Stimulated activated CD4-positive, alpha-beta T cell treated with anti-CD3 and anti-CD28 coated beads, Interleukin-2, amount 100 ng/mL, for 4 hours (primary cell): ENCODE measurements at regions not wholly inside any gene's neighbourhood (a gene's known extent, or its start where the extent isn't known, plus 50 kb on each side); places are given as distances from the start of the nearest gene placed in this dataset.

Experiments used
- DNase-seq: peaks from one replicate; pipeline ENCODE4 v3.0.0-alpha.2; 2020; ENCODE audit warnings: low read depth

DNA sequence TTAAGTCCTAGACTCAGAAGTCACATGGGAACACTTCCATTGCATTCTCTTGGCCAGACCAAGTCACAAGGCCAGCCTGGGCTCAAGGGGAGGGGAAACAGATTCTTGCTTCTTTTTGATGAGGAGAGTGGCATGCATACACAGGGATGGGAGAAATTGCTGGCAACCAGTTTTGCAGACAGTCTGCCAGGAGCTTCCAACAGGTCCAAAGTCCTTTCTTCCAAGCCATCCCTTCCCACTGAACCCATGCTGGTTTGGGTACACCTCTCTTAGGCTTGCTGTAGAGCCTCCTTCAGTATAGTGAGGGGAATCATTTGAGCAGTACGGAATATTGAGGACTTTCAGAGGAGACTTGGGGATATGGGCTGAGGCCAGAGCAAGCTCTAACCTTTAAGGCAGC, 267.8 kb downstream of the BCOR start:
- no peak for DNase-seq

DNA sequence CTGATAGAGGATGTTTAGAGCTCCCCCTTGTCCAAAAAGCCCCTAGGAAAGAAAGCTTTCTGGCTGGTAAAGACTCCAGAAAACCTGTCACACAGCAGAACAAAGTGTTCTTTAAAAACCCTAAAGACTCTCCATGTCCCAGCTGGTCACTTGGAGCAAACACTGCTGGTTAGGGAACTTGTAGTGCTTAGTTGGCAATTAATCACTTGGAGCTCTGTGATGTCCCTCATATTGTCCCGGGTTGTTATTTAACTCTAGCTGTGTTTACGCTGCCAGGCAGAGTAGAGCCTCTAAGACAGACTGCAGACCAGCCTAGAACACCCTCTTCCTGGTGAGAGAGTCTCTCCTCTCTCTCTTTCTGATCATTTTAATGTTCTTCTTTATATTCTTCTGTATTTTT, 267.3 kb downstream of the BCOR start:
- DNase-seq: no peak

- DNase-seq: no peak
Observed at GRCh38 chrX:39832211-39832610, 265.5 kb downstream of the BCOR start.

- DNase-seq: no peak
Observed at GRCh38 chrX:39834600-39834999, 263.2 kb downstream of the BCOR start.

DNA sequence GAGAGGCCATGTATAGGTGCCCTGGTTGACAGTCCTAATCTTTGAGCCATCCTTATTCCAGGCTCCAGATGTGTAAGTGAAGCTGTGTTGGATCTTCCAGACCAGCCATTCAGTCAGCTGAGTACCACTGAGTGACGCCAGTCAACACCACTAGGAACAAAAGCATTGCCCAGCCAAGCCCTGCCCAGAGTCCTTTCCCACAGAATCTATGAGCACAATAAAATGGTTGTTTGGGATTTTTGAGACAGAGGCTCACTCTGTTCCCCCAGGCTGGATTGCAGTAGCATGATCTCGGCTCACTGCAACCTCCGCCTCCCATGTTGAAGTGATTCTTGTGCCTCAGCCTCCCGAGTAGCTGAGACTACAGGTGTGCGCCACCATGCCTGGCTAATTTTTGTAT, 262.5 kb downstream of the BCOR start:
- DNase-seq: no peak

- no peak for DNase-seq
Observed at GRCh38 chrX:39835776-39836175, 262.0 kb downstream of the BCOR start.

- no peak for DNase-seq
Observed at GRCh38 chrX:39836802-39837420, 260.8 kb downstream of the BCOR start.

- DNase-seq: no peak
Observed at GRCh38 chrX:39837688-39838087, 260.1 kb downstream of the BCOR start.

- DNase-seq: no peak
Observed at GRCh38 chrX:39839371-39839770, 258.4 kb downstream of the BCOR start.

GRCh38 chrX:39840133-39840532, 257.6 kb downstream of the BCOR start:
- no peak for DNase-seq

GRCh38 chrX:39840581-39841093, 257.1 kb downstream of the BCOR start:
- no peak for DNase-seq

GRCh38 chrX:39841604-39842003, 256.2 kb downstream of the BCOR start:
- DNase-seq: no peak

DNA sequence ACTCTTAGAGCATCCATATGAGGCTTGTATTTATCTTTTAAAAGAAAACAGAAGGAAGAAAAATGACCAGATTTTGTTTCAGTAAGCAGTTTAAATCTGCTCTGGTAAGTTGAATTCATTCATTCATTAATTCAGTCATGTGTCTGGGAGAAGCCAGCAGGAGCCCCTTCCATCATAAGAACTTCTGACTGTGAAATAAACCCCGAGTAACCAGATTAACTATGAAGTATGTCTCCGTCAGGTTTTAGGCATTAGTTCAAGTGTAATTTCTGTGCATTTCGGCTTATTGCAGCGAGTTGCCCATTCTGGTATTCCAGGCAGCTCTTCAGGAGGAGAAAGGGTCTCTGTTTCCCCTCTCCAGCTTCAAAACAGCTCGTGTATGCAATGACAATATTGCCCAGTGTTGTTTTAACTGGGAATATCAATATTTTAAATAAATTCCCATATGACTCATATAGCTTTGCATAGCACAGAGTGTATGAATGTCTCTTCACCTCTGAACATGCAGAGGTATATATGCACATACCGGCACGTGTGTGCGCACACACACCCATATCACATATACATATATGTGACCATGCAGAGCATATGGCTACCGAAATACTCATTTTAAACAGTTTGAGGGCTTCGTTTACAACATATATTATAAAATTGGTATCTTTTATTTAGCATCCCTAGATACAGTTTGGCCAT, 255.3 kb downstream of the BCOR start:
- no peak for DNase-seq

GRCh38 chrX:39843318-39843717, 254.4 kb downstream of the BCOR start:
- DNase-seq: no peak

GRCh38 chrX:39845233-39845632, 252.5 kb downstream of the BCOR start:
- no peak for DNase-seq

- no peak for DNase-seq
Observed at GRCh38 chrX:39846460-39846859, 251.3 kb downstream of the BCOR start.

DNA sequence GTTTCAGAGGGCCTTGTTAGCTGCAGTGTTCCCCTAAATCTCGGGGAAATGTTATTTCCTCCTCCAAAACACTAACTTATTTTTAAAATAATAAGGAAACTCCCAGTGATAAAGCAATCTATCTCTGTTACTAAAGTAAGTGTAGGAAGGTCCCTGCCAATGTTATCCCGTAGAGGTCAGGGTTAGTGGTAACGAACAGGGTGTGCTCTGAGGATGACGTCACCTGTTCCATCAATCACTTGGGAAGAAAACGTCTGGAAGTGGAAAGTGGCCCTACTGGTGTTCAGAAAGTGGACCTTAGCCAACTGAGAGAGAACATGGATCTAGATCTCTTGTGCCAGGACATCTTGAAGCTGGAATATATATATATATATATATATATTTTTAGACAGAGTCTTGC, 249.5 kb downstream of the BCOR start:
- no peak for DNase-seq

- DNase-seq: no peak
Observed at GRCh38 chrX:39848900-39849299, 248.9 kb downstream of the BCOR start.

- DNase-seq: no peak
Observed at GRCh38 chrX:39850209-39850608, 247.5 kb downstream of the BCOR start.

DNA sequence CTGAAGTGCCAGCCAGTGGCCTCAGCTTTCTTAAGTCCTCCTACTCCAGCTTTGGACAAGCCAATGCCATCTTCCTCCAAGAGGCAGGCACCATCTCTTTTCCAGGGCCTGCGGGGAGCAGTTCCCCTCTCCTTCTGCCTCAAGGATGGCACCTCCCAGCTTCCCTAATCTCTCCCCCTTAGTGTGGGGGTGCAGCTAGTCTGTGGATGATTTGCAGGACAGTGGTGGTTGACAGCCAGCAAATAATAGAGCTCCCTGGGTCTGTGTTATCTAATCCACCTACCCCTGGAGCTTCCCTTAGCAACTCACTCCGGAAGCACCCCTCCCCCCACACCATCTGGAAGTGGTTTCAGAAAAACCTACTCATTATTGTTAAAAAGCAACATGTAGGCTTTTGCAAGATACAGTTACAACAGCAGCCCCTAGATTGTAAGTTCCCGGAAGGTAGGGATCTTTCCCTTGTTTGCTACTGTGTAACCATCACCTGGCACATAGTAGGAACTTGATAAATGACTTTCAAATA, 247.1 kb downstream of the BCOR start:
- DNase-seq: no peak

DNA sequence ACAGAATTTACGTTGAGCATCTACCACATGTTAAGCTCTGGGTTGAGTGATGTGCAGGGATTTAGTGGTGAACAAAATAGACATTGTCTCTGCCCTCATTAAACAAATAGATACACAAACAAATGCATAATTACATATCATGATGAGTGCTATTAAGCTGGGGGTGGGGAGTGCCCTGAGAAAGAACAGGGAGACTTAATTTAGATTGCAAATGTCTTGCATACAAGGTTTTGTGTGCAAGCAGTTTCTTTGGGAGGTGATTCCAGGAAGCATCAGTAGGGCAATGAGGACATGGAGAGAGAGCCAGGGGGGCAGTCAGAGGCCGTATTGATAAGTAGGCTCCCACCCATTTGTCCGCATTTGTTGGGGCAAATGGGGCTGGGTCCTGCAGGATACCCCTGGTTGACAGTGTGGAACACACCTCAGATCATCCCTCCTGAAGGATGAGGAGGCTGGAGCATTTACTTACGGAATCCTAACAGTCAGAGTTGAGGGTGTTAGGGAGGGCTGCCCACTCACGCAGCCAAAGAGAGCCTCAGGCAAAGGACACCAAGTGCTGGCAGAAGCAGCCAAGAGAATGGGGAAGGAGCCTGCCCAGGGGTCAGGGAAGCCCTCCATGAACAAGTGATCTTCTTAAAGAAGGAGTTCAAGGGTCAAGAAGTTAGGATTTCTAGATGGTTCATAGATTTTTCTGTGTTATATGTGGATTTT, 245.9 kb downstream of the BCOR start:
- DNase-seq: no peak

DNA sequence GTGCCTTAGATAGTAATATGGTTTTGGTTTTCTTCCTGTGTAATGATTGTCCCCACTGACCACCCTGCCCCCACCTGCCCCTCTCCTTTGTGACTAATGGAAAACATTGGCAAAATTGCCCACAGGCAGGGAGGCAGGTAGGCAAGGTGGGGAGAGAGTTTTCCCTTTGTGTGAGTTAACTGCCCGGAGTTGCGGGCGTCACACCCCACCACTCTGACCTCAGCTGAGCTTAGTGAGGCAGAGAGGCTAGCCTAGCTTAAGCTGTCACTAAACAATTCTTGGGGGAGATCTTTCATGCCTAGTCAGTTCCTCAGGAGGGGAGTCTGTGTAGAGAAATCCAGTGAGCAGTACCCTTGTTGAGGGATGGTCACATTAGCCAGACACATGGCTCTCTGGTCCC, 245.3 kb downstream of the BCOR start:
- DNase-seq: no peak

GRCh38 chrX:39853417-39854030, 244.2 kb downstream of the BCOR start:
- no peak for DNase-seq
